Posterior cingulate gyrus (tissue), 11 donors: ENCODE measurements at regions not wholly inside any gene's neighbourhood (a gene's known extent, or its start where the extent isn't known, plus 50 kb on each side); places are given as distances from the start of the nearest gene placed in this dataset.
"Not testable (repeated sequence)": the region's sequence is repeated elsewhere in the genome, so short reads cannot be mapped to it uniquely, and the experiment has no call there.

Experiments used
- DNase-seq, 10 donors: peaks; one replicate each; pipeline versions ENCODE4 v3.0.0 to v3.0.0-alpha.2; 2020 to 2021; ENCODE audit warnings: mixed read lengths in 3 of 10
- intact Hi-C: fragments of 100-400 bp; cut with DNase I; formaldehyde crosslinking; loops from one replicate; pipeline ENCODE4 v1.15.1; 2023

DNA sequence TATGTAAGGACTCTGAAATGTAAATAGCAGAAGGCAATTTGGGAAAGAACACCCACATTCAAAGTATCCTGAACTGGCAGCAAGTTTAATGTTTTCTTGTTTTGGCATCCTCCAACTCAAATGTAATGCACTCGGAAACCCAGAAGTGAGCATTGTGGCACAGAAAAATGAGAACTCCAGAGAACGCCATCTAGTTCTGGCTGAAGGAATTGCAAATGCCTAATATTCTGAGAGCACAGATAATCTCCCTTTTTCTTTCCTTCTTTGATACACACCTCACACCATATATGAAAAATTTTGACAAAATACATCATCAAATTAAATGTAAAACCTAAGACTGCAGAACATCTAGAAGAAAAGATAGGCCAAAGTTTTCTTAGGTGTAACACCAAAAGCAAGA, 52.1 kb downstream of the PWWP3B start:
- no peak for DNase-seq
- intact Hi-C loops, result loop anchor here (5.0 kb wide), 1 partner anchor 48 kb away; no protein-coding TSS in a partner anchor

DNA sequence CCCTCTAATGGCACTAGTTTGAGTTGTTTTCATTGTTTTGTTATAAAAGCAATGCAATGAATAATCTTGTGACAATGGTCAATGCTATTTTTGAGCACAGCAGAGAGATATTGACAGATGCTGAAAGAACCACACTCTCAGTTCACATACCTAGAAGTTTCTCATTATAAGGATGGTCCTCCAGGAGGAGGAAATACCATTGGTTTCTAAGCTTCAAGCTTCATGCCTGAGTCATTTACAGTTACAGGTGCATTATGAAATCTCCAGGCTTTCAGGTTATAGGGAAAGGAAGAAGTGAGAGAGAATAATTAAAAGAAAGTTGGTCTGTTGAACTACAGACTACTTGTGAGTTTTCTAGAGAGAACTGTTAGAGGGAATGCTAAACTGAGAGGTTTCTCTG, 75.3 kb downstream of the PWWP3B start:
- no peak for DNase-seq

DNA sequence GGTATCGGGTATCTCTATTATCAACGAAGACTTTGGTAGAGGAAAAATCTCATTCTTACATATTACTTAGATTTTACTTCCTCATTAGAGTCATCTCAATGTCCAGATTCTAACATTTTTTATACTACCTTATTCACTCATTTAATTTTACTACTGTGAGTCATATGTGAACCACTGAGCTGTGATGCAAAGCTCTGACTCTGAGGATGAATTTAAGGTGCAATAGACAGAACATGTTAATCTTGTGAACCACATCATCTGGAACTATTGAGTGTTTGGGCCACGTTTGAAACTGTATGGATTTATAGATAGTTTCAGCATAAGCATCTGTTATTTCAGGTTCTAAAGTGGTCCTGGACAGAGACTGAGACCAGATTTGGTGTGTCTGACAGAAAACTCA, 78.4 kb downstream of the PWWP3B start:
- DNase-seq, result no peak
- intact Hi-C loops, result no loop called here

More for the DNA sequence above, 75.3 kb downstream of the PWWP3B start:
- intact Hi-C loops, result no loop called here

DNA sequence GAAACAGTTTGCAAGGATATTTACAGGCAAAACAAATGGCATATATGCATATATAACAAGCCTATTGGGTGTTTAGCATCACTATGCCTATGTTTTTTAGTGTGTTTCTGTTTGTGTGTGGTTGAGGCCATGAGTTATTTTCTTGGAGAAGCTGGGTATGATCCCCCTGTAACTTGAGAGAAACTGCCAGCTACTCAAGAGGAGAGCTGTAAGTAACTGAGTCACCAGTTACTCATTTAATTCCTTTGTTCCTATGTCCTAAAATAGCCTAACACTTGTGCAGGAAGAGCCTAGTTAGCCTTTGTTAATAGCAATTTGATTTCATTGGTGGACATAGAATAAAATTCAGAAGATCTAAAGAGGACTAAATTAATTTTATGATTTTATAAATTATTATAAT, 79.1 kb downstream of the PWWP3B start:
- DNase-seq, result no peak
- intact Hi-C loops, result no loop called here

DNA sequence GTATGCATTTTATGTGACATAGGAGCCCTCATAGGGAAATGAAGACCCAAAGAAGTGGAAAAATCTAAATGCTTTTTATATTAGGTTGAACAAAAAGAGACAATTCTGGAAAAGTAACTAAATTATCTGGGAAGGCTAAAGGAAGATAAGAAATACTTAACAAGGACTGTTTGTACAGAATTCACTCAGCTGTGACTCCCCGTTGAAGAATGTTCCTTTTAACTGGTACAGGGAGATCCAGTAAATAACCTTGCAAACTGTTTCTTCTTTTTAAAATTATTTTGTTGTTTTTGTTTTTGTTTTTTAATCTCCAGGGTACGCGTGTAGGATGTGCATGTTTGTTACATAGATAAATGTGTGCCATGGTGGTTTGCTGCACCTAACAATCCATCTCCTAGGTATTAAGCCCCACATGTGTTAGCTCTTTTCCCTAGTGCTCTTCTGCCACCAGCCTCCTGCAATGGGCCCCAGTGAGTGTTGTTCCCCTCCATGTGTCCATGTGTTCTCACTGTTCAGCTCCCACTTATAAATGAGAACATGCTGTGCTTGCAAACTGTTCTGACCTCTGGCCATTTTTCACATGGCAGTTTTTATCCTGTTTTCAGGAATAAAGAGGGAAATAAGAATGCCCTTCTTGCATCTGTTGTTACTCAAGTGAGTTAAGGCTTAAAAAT, 81.7 kb downstream of the PWWP3B start:
- intact Hi-C loops, result no loop called here
- DNase-seq, result no peak

DNA sequence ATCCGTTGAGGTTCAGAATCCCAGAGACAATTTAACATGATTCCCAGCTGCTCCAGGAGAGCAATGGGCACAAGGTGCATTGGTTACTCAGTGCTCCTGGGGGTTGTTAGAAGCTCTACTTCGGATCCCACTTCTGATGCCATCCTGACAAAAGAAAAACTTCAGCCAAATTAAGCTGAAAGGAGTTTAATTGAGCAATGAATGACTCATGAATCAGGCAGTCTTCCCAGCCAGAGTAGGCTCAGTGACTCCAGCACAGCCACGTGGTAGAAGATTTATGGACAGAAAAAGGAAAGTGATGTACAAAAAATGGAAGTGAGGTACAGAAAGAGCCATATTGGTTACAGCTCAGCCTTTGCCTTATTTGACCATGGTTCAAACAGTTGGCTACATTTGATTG, 95.7 kb downstream of the PWWP3B start:
- intact Hi-C loops, result no loop called here
- no peak for DNase-seq

DNA sequence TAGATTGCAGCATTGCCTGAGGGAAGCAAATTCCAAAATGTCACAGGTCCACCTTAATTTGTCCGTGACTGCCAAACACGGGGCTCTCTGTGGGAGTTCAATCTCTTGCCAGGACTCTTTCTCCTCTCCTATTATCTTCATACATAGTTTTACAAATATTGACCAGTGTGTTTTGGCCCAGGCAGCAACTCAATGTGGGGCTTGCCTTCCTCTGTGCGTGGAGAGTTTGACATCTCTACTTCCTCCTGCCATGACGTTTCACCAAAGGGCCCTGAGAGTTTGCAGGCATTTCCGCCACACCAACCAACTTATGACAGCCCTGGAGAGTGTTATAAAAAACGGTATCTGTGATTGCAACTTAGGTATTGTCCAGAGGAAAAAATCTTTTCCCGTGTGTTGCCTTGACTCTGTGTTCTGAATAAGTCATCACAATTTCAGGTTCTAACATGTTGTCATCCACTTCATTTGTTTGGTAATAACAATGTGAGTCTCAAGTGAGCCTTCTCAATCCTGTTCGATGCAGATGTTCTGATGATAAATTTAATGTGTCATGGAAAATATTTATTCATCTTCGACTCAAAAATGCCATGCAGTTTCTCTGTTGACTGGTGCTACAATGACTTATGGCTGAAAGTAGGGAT, 106.0 kb downstream of the PWWP3B start:
- intact Hi-C loops, DNase-seq: not testable (repeated sequence)

DNA sequence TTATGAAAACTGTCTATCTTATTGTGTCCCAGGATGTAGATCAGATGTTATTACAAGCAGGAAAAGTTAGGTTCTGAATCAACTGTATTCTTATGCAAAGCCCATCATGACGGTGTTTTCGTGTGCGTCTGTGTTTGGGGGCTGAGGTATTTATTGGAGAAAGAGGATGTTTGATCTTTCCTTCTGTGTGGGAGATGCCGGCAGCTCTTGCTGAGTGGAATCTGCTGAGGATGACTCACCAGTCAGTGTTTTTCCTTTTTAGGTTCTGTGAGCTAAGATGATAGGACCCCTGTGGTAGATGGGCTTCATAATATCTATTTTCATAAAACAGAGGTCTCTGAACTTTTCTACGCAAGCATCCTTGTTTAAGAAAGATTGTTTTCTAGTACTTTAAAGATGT, 107.1 kb downstream of the PWWP3B start:
- DNase-seq, intact Hi-C loops: not testable (repeated sequence)

DNA sequence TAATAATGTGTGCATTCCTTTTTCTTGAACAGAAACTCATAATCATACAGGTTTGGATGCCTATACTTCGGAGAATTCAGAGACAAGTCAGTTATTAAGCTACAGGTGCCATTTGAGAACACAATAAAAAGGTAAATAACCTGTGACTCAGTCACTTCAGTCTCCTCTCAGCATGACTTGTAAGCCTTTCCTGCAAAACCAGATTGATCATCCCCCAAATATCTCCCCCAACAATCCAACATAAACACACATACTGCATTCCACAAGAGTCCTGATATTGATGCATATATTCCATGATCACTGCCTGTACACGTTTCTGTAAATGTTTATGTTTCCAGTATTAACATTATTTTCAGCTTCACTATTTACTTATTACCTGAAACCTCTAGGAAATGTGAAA, 110.8 kb downstream of the PWWP3B start:
- DNase-seq, result no peak
- intact Hi-C loops, result no loop called here

DNA sequence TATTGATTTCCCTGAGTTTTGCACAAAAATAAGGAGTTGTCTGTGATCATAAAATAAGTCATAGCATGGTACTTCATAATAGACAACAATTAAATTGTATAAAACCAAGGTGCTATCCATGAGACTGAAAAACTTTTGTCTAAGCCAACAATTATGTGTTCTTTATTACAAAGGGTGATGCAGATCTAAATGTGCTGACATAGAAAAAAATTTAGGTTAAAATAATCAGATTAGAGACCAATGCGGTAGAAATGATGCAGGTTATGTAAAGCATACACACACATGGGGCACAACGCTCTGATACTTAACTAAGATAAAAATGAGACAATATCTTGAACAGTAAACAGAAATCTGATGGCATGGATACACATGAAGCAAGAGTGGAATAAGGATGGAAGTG, 113.3 kb downstream of the PWWP3B start:
- intact Hi-C loops, result no loop called here
- no peak for DNase-seq

DNA sequence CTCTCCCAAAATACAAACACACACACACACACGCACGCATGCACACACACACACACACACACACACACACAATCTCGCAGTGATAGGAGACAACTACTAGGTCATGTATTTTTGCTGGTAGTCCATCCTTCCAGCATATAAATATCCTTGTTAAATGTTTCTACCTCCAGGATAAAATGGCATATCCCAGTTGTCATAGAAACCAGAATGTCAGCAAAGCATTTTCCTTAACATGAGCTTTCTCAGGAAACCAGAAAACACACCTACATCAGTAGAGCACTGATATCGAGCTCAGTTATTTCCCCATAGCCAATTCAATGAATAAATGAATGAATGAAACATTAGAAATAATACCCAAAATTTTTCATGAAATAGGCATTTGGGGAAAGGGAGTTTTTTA, 115.7 kb downstream of the PWWP3B start:
- intact Hi-C loops, result no loop called here
- no peak for DNase-seq

DNA sequence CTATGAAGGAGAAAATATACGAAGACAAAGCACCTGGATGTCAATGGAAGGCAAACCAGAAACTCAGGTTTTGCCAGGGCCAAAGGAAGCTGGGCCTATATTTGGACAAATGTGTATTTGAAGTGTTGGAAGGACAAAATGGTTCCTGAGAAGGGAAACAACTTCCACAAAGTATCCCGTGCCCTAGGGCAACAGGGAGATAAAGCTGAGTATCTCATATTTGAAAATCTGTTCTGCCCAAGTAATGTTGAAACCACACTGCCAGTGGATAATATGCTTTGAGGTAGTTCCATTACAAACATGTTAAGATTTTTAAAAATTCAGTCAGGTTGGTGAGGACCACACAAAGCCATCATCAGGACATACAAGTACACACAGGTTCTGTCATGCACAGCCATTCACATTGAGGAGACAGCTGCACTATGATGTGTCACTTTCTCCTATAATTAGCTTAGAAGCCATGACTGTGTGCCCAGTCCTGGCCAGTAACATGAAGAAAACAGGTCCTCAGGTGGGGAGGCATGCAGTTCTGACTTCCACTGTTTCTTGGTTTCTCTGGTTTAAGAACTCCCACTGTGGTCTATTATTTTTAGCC, 116.4 kb downstream of the PWWP3B start:
- intact Hi-C loops, result no loop called here

DNA sequence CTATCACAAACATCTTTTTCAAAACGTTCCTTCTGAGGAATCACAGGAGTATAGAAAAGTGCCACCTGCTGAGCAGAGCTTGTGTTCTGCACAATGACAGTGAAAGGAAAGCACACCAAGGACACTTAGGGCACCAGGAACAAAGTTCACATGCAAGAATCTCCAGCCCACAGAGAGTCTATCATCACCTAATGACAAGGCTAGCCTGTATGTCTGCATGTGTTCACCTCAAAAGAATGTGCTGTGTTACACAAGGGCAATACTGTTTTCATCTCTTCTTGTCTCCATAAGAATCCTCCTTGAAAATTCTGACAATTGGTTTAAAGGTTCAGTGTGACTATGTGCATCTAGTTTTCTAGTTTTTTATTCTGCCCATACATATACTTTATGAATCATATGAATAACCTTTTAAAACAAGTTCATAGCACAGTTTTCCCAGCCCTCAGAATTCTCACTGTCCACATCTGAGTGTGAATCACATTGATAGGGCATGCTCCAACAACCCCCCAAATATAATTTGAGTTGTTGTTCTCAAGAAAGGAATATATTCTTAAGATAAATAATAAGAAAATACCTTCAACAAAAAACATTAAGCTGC, 118.0 kb downstream of the PWWP3B start:
- intact Hi-C loops, result no loop called here
- no peak for DNase-seq

More for the DNA sequence above, 116.4 kb downstream of the PWWP3B start:
- DNase-seq, result no peak

DNA sequence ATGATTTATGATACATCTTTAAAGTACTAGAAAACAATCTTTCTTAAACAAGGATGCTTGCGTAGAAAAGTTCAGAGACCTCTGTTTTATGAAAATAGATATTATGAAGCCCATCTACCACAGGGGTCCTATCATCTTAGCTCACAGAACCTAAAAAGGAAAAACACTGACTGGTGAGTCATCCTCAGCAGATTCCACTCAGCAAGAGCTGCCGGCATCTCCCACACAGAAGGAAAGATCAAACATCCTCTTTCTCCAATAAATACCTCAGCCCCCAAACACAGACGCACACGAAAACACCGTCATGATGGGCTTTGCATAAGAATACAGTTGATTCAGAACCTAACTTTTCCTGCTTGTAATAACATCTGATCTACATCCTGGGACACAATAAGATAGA, 122.7 kb downstream of the PWWP3B start:
- intact Hi-C loops, DNase-seq: not testable (repeated sequence)

DNA sequence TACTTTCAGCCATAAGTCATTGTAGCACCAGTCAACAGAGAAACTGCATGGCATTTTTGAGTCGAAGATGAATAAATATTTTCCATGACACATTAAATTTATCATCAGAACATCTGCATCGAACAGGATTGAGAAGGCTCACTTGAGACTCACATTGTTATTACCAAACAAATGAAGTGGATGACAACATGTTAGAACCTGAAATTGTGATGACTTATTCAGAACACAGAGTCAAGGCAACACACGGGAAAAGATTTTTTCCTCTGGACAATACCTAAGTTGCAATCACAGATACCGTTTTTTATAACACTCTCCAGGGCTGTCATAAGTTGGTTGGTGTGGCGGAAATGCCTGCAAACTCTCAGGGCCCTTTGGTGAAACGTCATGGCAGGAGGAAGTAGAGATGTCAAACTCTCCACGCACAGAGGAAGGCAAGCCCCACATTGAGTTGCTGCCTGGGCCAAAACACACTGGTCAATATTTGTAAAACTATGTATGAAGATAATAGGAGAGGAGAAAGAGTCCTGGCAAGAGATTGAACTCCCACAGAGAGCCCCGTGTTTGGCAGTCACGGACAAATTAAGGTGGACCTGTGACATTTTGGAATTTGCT, 123.8 kb downstream of the PWWP3B start:
- DNase-seq, intact Hi-C loops: not testable (repeated sequence)

DNA sequence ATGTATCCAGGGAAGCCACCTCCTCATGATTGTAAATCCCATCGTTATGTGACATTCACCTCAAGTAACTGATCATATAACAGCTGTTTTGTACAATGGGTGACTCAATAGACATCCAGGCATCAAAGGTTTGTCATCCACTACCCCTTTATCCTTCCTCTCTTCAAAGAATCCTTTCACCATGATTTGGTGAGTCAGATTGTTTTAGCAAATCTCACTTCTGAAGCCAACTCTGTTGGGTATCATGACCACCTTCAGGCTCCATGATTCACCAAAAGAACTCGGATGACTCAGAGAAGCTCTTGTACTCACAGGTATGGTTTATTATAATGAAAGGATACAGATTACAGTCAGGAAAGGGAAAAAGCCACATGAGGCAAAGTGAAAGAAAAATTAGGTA, 132.1 kb downstream of the PWWP3B start:
- intact Hi-C loops, result no loop called here
- DNase-seq, result no peak

DNA sequence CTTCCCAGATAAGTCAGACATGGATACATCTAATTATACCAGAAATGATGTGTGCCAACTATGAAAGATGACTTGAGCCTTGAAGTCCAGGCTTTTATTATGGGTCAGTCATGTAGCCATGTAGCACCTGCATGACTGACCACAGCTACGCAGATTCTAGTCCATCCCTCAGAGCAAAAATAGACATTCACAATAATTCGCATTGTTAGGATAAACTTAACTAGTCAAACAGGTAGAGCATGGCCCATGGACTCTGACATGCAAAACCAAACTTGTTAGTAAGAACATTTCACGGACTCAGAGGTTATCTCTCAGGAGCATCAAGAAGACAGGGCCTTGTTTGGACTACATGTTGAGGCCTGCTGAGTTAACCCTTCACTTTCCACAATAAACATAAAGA, 132.6 kb downstream of the PWWP3B start:
- intact Hi-C loops, result no loop called here
- DNase-seq, result no peak

DNA sequence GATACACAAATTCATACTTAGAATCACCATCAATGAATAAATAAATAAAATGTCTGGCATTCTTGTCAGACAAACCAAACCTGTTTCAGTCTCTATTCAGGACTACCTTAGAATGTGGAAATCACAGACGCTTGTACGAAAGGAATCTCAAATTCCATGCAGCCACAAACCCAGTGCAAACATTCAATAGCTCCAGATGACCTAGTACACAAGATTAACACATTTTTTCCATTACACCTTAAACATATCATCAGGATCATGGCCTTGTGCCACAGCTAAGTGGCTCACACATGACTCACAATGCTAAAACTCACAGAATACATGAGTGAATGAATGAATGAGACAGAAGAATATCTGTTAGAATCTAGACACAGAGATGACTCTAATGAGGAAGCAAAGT, 134.2 kb downstream of the PWWP3B start:
- DNase-seq, result no peak
- intact Hi-C loops, result no loop called here

DNA sequence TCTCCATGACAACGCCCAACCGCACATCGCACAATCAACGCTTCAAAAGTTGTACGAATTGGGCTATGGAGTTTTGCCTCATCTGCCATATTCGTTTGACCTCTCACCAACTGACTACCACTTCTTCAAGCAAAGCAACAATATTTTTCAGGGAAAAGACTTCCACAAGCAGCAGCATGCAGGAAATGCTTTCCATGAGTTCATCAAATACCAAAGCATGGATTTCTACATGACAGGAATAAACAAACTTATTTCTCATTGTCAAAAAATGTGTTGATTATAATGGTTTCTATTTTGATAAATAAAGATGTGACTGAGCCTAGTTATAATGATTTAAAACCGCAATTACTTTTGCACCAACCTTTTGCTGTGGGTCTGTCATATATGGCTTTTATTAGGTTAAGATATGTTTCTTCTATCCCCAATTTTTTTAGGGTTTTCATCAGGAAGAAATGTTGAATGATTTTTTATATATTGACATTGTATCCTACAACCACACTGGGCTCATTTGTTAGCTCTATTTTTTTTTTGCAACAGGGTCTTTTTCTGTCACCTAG, 138.4 kb downstream of the PWWP3B start:
- intact Hi-C loops, result no loop called here

DNA sequence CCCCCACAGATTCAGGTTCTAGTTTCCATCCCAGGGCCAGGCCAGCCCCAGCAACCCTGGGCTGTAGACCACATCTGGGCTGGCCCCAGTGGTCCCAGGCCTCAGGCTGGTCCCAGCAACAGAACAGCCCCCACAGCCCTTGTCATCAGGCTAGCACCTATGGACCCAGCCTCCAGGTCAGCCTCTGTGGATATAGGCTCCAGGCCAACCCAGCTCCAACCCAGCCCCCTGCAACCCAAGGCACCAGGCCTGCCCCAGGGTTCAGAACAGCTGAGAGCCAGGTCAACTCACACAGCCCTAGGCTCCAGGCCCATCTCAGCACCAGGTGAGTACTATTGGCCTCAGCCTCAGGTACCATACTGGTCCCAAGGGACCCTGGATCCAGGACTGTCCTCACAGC, 155.3 kb downstream of the PWWP3B start:
- peak in 1 of 10 donors; percentile 62 for DNase-seq
- intact Hi-C loops, result no loop called here

More for the DNA sequence above, 138.4 kb downstream of the PWWP3B start:
- no peak for DNase-seq

DNA sequence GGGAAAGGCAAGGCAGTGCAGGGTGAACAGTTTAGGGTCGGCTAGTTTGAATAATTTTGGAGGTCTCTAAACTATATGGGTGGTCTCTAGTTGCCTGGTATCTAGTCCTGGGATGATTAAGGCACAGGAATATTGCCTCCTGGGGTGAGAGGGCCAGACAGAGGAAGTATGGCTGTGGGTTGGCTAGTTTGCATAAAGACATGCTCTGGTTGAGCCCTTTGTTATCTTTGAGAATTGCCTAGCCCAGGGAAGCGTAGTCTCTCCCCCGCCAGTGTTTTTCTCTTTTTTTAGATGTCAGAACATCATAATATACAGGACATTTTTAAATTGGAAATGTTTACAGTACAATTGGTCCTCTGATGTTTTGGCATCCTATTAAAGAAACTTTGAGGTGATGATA, 163.5 kb downstream of the PWWP3B start:
- intact Hi-C loops, result no loop called here
- DNase-seq, result no peak
